H9 (cell line): ENCODE measurements at regions not wholly inside any gene's neighbourhood (a gene's known extent, or its start where the extent isn't known, plus 50 kb on each side); places are given as distances from the start of the nearest gene placed in this dataset.

Source experiments
- DNase-seq: peaks from one replicate; pipeline ENCODE4 v3.0.0-alpha.2; 2017
- H2AFZ ChIP-seq: one replicate; pipeline ENCODE4 v1.6.1; 2013; ENCODE audit warnings: mild to moderate bottlenecking, low read length, control low read depth, moderate library complexity
- H2AK5ac ChIP-seq: 2 replicates; pipeline ENCODE4 v1.6.1; 2013; ENCODE audit warnings: low read length, control low read depth, mixed read lengths; ENCODE audit not compliant: insufficient read length
- H2BK120ac ChIP-seq: one replicate; pipeline ENCODE4 v1.6.1; 2013; ENCODE audit warnings: low read depth, mild to moderate bottlenecking, low read length, control low read depth, inconsistent platforms; ENCODE audit not compliant: poor library complexity, severe bottlenecking
- H2BK12ac ChIP-seq: 2 replicates; pipeline ENCODE4 v1.6.1; 2013; ENCODE audit warnings: low read length, control low read depth, mixed read lengths, low read depth; ENCODE audit not compliant: insufficient read length
- H2BK15ac ChIP-seq: 2 replicates; pipeline ENCODE4 v1.6.1; 2013; ENCODE audit warnings: low read depth, low read length, control low read depth
- H2BK20ac ChIP-seq: one replicate; pipeline ENCODE4 v1.6.1; 2013; ENCODE audit warnings: low read depth, mild to moderate bottlenecking, low read length, control low read depth, inconsistent platforms; ENCODE audit not compliant: poor library complexity, severe bottlenecking
- H2BK5ac ChIP-seq: 2 replicates; pipeline ENCODE4 v1.6.1; 2013; ENCODE audit warnings: low read length, control low read depth, mixed read lengths; ENCODE audit not compliant: insufficient read length
- H3K14ac ChIP-seq: 2 replicates; pipeline ENCODE4 v1.6.1; 2013; ENCODE audit warnings: low read length, control low read depth; ENCODE audit not compliant: insufficient read depth
- H3K18ac ChIP-seq: 2 replicates; pipeline ENCODE4 v1.6.1; 2013; ENCODE audit warnings: low read depth, mild to moderate bottlenecking, mixed read lengths, low read length, control low read depth; ENCODE audit not compliant: insufficient read length
- H3K23ac ChIP-seq: 2 replicates; pipeline ENCODE4 v1.6.1; 2013; ENCODE audit warnings: low read length, control low read depth, mixed read lengths, low read depth; ENCODE audit not compliant: insufficient read length
- H3K23me2 ChIP-seq: 2 replicates; pipeline ENCODE4 v1.6.1; 2013; ENCODE audit warnings: low read depth, mild to moderate bottlenecking, mixed read lengths, low read length, control low read depth; ENCODE audit not compliant: insufficient read length, poor library complexity, severe bottlenecking
- H3K27ac ChIP-seq: 2 replicates; pipeline ENCODE4 v1.5.1; 2013; ENCODE audit warnings: low read length, control low read depth, mixed read lengths, low read depth; ENCODE audit not compliant: insufficient read length
- H3K27me3 ChIP-seq: 2 replicates; pipeline ENCODE4 v1.6.1; 2013; ENCODE audit warnings: low read length, control low read depth, inconsistent platforms; ENCODE audit not compliant: insufficient read depth
- H3K4ac ChIP-seq: 2 replicates; pipeline ENCODE4 v1.6.1; 2013; ENCODE audit warnings: low read depth, mild to moderate bottlenecking, control low read depth, inconsistent platforms, low read length, moderate library complexity
- H3K4me1 ChIP-seq: 2 replicates; pipeline ENCODE4 v1.6.1; 2013; ENCODE audit warnings: low read length, control low read depth, inconsistent platforms; ENCODE audit not compliant: insufficient read depth
- H3K4me2 ChIP-seq: 2 replicates; pipeline ENCODE4 v1.6.1; 2013; ENCODE audit warnings: low read length, control low read depth, mixed read lengths; ENCODE audit not compliant: insufficient read length, insufficient read depth
- H3K56ac ChIP-seq: 2 replicates; pipeline ENCODE4 v1.6.1; 2013; ENCODE audit warnings: low read depth, mild to moderate bottlenecking, mixed read lengths, low read length, control low read depth; ENCODE audit not compliant: insufficient read length
- H3K79me1 ChIP-seq: 2 replicates; pipeline ENCODE4 v1.6.1; 2013; ENCODE audit warnings: low read depth, mild to moderate bottlenecking, moderate library complexity, low read length, control low read depth, inconsistent platforms; ENCODE audit not compliant: insufficient read depth, poor library complexity, severe bottlenecking
- H3K79me2 ChIP-seq: 2 replicates; pipeline ENCODE4 v1.6.1; 2013; ENCODE audit warnings: low read length, control low read depth, inconsistent platforms; ENCODE audit not compliant: insufficient read depth
- H3K9ac ChIP-seq: 2 replicates; pipeline ENCODE4 v1.6.1; 2013; ENCODE audit warnings: low read length, control low read depth, mixed read lengths; ENCODE audit not compliant: insufficient read length; ENCODE audit errors: extremely low read depth
- H3K9me3 ChIP-seq: one replicate; pipeline ENCODE4 v1.6.1; 2013; ENCODE audit warnings: low read depth, low read length, inconsistent platforms; ENCODE audit not compliant: control insufficient read depth
- H3T11ph ChIP-seq: one replicate; pipeline ENCODE4 v1.6.1; 2013; ENCODE audit warnings: mild to moderate bottlenecking, low read length, control low read depth, inconsistent platforms
- H4K20me1 ChIP-seq: one replicate; pipeline ENCODE4 v1.6.1; 2013; ENCODE audit not compliant: control insufficient read depth, insufficient read length, insufficient read depth
- H4K5ac ChIP-seq: 2 replicates; pipeline ENCODE4 v1.6.1; 2013; ENCODE audit warnings: low read depth, mild to moderate bottlenecking, mixed read lengths, low read length, control low read depth; ENCODE audit not compliant: insufficient read length
- H4K8ac ChIP-seq: replicated peaks from 2 replicates; pipeline ENCODE4 v1.6.1; 2013; ENCODE audit warnings: low read length, control low read depth, mixed read lengths, low read depth; ENCODE audit not compliant: insufficient read length
- H4K91ac ChIP-seq: 2 replicates; pipeline ENCODE4 v1.6.1; 2013; ENCODE audit warnings: low read depth, mild to moderate bottlenecking, moderate library complexity, mixed read lengths, low read length, control low read depth; ENCODE audit not compliant: insufficient read length
- H3K27ac Mint-ChIP-seq, 3 experiments: 2 replicates in 2 of 3; 3 replicates in 1 of 3; pipeline ENCODE4 v1.8.0; 2020 to 2021; ENCODE audit warnings: mixed read lengths in 3 of 3, mild to moderate bottlenecking in 1 of 3, moderate library complexity in 1 of 3
- H3K27me3 Mint-ChIP-seq: 2 replicates; pipeline ENCODE4 v1.8.0; 2021; ENCODE audit warnings: low read depth, mild to moderate bottlenecking, moderate library complexity, mixed read lengths
- H3K36me3 Mint-ChIP-seq, 3 experiments: 2 replicates in 2 of 3; 3 replicates in 1 of 3; pipeline ENCODE4 v1.8.0; 2020 to 2021; ENCODE audit warnings: low read depth in 3 of 3, mixed read lengths in 3 of 3; ENCODE audit not compliant: insufficient read depth in 1 of 3
- H3K4me1 Mint-ChIP-seq, 2 experiments: 2 replicates each; pipeline ENCODE4 v1.8.0; 2020; ENCODE audit warnings: mixed read lengths in 2 of 2
- H3K4me3 Mint-ChIP-seq, 2 experiments: 2 replicates in 1 of 2; 3 replicates in 1 of 2; pipeline ENCODE4 v1.8.0; 2020 to 2021; ENCODE audit warnings: mild to moderate bottlenecking in 2 of 2, mixed read lengths in 2 of 2, moderate library complexity in 1 of 2
- H3K9me3 Mint-ChIP-seq, 2 experiments: 2 replicates in 1 of 2; 3 replicates in 1 of 2; pipeline ENCODE4 v1.8.0; 2020; ENCODE audit warnings: mild to moderate bottlenecking in 2 of 2, mixed read lengths in 2 of 2, moderate library complexity in 1 of 2
- CTCF ChIP-seq: fragments of 200-600 bp; sonication (generic); conservative IDR thresholded peaks from 3 replicates; pipeline ENCODE4 v1.8.0; 2021; ENCODE audit warnings: antibody characterized with exemption, mild to moderate bottlenecking

DNA sequence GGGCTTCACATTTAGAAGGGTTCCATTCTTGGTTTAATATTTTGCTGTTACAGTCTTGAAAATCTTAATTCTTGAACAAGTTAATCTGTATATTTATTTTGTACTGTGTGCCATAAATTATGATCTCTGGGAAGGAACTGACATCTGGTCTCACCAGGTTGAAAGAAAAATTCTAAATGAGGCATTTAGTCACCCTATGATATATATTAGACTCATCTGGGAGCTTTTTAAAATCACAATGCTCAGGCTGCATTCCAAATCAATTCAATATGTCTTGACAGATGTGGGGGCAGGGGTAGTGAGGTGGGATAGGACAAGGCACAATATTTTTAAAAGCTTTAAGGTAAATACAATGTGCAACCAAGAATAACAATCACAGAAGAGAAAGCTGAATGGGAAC lies 569.2 kb downstream of the PRR16 start:
- H3K23me2 ChIP-seq = no peaks in the 10 kb centered on the region
- H4K5ac ChIP-seq = no peak overlapping the region
- no peak overlapping the region for H2AFZ ChIP-seq
- H2AK5ac ChIP-seq = no peak overlapping the region
- H3K56ac ChIP-seq = no peak overlapping the region
- no peak for DNase-seq
- H3K27ac ChIP-seq = no peak overlapping the region
- H2BK120ac ChIP-seq = no peak overlapping the region
- H3K79me1 ChIP-seq = no peaks in the 10 kb centered on the region
- no peak overlapping the region for H3K14ac ChIP-seq
- H3K9me3 ChIP-seq = no peaks in the 10 kb centered on the region
- H3K36me3 Mint-ChIP-seq = no peaks in the 10 kb centered on the region
- H3K27me3 Mint-ChIP-seq = no peaks in the 10 kb centered on the region
- H3K4ac ChIP-seq = no peak overlapping the region
- peak overlapping the region in 1 of 3 experiments; percentile 43; a peak in 1 of 7 replicates for H3K27ac Mint-ChIP-seq
- H3K18ac ChIP-seq = no peak overlapping the region
- TF ChIP-seq CTCF = no peak
- no peak overlapping the region for H3K9ac ChIP-seq
- H3K4me1 Mint-ChIP-seq = peaks cover 6 to 10% of the 10 kb centered on the region in 2 experiments
- no peak overlapping the region for H3K23ac ChIP-seq
- no peaks in the 10 kb centered on the region for H3K9me3 Mint-ChIP-seq
- no peaks in the 10 kb centered on the region for H4K20me1 ChIP-seq
- H2BK15ac ChIP-seq = no peak overlapping the region
- no peak overlapping the region for H3K4me3 Mint-ChIP-seq
- no peaks in the 10 kb centered on the region for H3K79me2 ChIP-seq
- H3K27me3 ChIP-seq = no peaks in the 10 kb centered on the region
- H4K8ac ChIP-seq = no peak overlapping the region
- H3K4me1 ChIP-seq = no peaks in the 10 kb centered on the region
- no peak overlapping the region for H3K4me2 ChIP-seq
- no peak overlapping the region for H4K91ac ChIP-seq
- H3T11ph ChIP-seq = no peak overlapping the region
- no peak overlapping the region for H2BK5ac ChIP-seq
- H2BK20ac ChIP-seq = no peak overlapping the region
- H2BK12ac ChIP-seq = no peak overlapping the region
